NCI-H345 treated with DMSO at 0.1 percent for 48 hours (cell line): ENCODE measurements at regions not wholly inside any gene's neighbourhood (a gene's known extent, or its start where the extent isn't known, plus 50 kb on each side); places are given as distances from the start of the nearest gene placed in this dataset.
"Not testable (repeated sequence)": the region's sequence is repeated elsewhere in the genome, so short reads cannot be mapped to it uniquely, and the experiment has no call there.

Source experiments
- DNase-seq: peaks from one replicate; lab custom pipeline; 2025; ENCODE audit not compliant: unreplicated experiment; lab: John Stamatoyannopoulos, UW

DNA sequence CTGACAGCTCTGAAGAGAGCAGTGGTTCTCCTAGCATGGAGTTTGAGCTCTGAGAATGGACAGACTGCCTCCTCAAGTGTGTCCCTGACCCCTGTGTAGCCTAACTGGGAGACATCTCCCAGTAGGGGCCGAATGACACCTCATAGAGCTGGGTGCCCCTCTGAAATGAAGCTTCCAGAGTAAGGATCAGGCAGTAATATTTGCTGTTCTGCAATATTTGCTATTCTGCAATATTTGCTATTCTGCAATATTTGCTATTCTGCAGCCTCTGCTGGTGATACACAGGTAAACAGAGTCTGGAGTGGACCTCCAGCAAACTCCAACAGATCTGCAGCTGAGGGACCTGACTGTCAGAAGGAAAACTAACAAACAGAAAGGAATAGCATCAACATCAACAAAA, 105.5 kb downstream of the BUD13 start:
- DNase-seq = not testable (repeated sequence)

DNA sequence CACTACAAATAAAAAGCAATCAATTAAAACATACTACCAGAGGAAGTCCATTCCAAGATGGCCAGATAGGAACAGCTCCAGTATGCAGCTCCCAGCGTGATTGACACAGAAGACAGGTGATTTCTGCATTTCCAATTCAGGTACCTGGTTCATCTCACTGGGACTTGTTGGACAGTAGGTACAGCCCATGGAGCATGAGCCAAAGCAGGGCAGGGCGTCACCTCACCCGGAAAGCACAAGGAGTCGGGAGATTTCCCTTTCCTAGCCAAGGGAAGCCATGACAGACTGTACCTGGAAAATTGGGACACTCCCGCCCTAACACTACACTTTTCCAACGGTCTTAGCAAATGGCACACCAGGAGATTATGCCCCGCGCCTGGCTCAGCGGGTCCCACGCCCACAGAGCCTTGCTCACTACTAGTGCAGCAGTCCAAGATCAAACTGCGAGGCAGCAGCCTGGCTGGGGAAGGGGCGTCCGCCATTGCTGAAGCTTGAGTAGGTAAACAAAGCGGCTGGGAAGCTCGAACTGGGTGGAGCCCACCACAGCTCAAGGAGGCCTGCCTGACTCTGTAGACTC, 106.0 kb downstream of the BUD13 start:
- DNase-seq = not testable (repeated sequence)

DNA sequence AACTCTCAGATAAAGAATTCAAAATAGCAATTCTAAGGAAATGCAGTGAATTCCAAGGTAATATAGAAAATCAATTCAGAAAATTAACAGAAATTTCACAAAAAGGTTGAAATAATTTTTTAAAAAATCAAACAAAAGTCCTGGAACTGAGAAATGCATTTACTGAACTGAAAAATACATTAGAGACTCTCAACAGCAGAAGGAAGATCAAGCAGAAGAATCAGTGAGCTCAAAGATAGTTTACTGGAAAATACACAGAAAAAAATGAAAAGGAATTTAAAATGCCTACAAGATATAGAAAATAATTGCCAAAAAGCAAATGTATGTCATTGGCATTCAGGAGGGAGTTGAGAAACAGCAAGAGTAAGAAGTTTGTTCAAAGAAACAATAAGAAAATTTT, 107.3 kb downstream of the BUD13 start:
- no peak for DNase-seq

GRCh38 chr11:116661056-116661455, 111.7 kb downstream of the BUD13 start:
- no peak for DNase-seq

DNA sequence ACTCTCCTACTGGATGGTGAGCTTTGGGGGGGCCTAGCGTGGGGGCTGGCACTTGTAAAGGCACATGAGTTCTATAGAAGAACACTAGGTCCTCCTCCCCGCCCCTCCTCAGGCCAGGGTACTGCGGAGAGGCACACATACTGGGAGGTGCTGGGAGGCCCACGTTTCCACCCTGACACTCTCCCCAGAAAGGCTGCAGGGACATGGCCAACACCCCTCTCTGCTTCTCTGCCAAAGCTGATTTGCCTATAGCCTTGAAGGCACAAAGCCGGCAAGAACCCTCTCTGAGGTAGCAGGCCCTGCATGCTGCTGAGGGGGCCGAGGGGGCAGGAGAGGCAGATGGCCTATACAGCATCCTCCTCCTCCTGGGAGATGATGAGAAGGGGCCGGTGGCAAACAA, 112.8 kb downstream of the BUD13 start:
- DNase-seq = no peak

DNA sequence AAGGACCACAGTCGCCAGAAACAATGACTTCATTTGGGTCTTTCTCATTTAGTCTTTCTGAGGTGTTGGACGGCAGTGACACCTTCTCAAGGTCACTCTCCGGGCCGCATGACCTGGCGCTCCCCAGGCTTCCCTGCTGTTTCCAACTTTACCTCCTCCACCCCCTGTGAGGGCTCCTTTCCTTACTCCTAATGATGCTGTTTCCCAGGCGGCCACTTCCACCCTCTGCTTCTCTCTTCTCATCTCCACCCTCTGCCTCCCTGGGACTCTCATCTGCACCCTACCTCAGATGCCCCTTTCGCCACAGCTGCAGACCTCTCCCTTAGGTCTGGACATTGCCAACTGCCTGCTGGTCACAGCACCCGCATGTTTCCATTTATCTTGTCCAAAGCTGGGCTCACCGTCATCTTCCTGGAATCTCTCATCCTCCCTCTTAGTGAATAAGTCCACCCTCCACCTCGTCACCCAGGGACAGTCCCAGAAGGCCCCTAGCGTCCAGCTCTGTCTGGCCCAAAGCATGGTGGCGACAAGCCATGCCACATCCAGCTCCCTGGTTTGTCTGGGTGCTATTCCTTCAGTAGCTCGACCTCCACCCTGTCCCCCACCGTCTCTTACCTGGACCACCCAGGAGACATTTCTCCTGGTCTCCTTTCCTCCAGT, 113.8 kb downstream of the BUD13 start:
- no peak for DNase-seq

GRCh38 chr11:116657842-116658825, 114.7 kb downstream of the BUD13 start:
- DNase-seq = no peak

DNA sequence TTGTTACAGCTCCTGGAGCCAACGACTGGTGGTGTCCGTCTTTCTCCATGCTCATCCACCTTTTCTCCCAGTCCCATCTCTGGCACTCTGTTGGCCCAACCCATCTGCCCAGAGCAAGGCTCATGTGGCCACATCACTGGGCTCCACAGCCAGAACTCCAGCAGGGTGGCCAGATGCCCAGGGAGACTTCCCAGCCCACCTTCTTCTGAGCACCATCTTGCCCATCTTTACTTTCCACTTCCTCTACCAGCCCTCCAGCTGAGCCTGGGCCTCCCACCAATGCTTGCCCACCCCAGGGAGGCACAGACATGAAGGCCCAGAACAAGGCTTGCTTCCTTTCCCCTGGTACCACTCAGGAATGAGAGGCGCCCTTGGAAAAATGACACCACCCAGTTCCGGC, 116.8 kb downstream of the BUD13 start:
- no peak for DNase-seq

DNA sequence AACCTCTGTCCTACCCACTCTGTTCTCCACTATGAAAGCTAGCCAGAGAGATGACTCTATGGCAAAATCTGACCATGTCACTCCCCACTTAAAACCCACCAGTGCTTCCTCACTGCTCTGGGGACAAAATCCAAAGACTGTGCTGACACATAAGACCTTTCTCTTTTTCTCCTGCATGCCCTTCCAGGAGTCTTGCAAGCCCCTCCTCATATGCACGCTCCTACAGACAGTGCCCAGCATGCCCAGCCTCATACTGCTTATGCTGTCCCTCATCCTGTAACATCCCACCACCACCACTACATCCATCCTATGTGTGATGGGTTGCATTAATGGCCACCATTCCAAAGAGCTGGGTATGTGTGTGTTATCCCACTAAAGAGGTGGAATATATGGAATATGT, 118.3 kb downstream of the BUD13 start:
- DNase-seq = no peak

DNA sequence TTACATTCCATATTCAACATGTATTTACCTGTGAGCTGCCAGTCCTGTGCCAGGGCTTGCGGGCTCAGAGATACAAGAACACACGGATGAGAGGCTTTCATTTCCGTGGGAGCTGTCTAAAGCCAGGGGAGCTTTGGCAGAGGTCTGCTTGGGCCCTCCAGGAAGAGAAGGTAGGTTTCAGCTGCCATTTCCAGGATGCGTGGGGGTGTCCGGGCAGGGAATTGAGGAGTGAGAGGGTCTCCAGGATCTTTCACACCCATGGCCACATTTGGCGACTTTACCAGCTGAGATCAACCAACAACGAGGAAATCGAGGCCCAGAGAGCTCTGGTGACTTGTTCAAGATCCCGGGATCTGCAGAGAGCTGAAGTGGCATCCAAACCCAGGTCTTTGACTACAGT, 119.6 kb downstream of the BUD13 start:
- no peak for DNase-seq

- no peak for DNase-seq
Observed at GRCh38 chr11:116651737-116652237, 121.0 kb downstream of the BUD13 start.

- no peak for DNase-seq
Observed at GRCh38 chr11:116651098-116651736, 121.6 kb downstream of the BUD13 start.

GRCh38 chr11:116650052-116650451, 122.7 kb downstream of the BUD13 start:
- no peak for DNase-seq

- no peak for DNase-seq
Observed at GRCh38 chr11:116649268-116649667, 123.5 kb downstream of the BUD13 start.

GRCh38 chr11:116648247-116649174, 124.3 kb downstream of the BUD13 start:
- DNase-seq = no peak

GRCh38 chr11:116647305-116648080, 125.3 kb downstream of the BUD13 start:
- DNase-seq = no peak

DNA sequence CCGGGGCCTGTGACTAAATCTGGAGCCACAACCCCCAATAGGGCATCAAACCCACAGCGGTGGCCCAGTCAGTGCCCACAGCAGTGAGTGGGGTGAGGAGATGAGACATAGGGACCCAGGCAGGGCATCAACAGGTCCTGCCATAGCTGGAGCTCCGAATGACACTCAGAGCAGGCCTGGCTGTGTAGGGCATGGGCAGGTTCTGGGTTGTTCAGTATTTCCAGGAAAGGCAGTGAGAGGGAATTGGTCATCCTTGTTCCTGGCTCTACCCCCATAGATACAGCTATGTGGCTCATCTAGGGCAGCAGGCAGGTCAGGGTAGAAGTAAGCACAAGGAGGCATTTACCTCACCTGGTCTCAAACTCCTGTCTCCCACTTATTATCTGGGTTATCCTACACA, 126.6 kb downstream of the BUD13 start:
- no peak for DNase-seq

GRCh38 chr11:116644941-116645305, 127.9 kb downstream of the BUD13 start:
- no peak for DNase-seq

DNA sequence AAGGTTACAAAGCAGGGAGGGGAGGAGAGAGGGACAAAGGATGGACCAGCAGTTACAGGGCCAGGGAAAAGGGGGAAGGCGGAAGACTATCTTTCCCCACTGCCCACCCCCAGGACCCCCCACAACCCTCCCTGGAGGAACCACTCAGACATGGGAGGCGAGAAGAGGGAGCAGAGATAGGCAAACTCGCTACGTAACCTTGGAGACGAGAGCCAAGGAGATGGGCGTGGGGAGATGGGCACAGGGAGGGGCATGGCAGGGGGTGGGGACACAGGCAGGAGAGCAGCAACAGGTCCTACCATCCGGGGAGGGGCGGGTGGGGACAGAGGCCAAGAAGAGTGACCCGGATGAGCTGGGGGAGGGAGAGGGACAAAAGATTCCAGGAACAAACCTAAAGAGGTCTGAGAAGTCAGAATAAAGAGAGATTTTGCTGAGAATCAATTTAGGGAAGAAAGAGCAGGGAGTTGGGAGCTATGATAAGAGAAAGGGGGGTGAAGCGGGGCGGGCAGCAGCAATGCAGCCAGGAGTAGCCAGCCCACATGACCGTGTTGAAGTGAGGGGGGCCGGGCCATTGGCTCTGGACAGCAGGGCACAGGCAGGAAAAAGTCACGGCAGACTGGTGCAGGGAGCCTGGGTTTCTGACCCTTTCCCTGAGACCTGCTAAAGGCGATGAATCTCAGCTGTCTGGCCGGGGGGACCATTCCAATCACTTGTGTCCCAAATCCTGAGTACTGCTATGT, 128.4 kb downstream of the BUD13 start:
- DNase-seq = no peak
